ENCODE measurements at regions not wholly inside any gene's neighbourhood (a gene's known extent, or its start where the extent isn't known, plus 50 kb on each side); places are given as distances from the start of the nearest gene placed in this dataset.

DNA sequence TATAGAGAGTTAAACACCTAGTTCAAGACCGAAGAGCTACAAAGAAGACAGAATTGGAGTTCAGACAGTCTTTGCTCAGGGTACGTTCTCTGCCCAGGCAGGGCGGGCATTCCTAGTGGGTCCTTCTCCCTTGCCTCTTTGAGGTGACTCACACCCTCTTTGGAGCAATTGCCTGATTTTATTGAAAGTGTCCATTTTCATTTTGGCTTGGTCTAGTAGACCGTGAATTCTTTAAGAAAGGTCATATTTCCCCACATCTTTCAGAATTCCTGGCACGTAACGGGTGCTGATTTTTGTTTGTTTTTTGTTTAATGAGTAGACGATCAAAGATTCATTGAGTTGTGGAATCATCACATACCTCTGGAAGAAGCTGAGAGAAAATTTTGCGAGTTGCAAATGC lies 871.5 kb downstream of the RNF144A start:
- no peaks in the 10 kb centered on the region for H3K27me3 Mint-ChIP-seq (ENCODE audit: low read depth)
- H3K27ac Mint-ChIP-seq: no peak overlapping the region
- H3K9me3 Mint-ChIP-seq: peaks cover 7% of the 10 kb centered on the region
- H3K4me3 Mint-ChIP-seq: no peak overlapping the region
- H3K4me1 Mint-ChIP-seq (ENCODE audit: low read depth): peaks cover 3% of the 10 kb centered on the region
- peaks cover 8% of the 10 kb centered on the region for H3K36me3 Mint-ChIP-seq (ENCODE audit: low read depth)

DNA sequence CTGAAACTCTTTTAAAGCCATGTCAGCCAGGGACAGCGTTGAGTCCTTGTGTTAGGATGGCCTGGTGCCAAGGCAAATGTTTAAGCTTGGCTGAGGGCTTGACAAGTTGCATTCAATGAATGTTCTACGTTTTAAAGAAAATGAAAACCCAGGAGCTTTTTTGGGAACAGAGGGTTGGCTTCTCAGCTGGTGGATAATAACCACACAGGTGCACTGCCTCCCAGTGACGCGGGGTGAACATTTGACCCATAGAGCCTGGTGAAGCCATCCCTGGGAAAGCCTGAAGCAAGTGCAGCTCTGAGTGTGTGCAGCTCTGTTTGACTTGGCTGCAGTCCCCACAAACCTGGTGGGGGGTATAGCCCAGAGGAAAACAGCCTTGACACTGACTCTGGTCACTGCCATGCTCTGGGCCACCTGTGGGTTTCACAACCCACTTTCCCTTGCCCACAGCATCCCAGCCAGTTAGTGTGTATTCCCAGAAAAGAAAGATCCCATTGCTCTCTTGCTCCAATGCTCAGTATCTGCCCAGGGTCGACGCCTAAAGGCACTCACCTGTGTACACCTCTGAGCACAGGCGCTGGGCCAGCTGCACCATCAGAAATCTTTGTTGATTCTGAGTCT lies 874.9 kb downstream of the RNF144A start:
- H3K36me3 Mint-ChIP-seq (ENCODE audit: low read depth): peaks cover 8% of the 10 kb centered on the region
- H3K4me3 Mint-ChIP-seq: no peak overlapping the region
- H3K27me3 Mint-ChIP-seq (ENCODE audit: low read depth): no peaks in the 10 kb centered on the region
- no peak overlapping the region for H3K27ac Mint-ChIP-seq
- peaks cover 9% of the 10 kb centered on the region for H3K4me1 Mint-ChIP-seq (ENCODE audit: low read depth)
- H3K9me3 Mint-ChIP-seq: peaks cover 10% of the 10 kb centered on the region

DNA sequence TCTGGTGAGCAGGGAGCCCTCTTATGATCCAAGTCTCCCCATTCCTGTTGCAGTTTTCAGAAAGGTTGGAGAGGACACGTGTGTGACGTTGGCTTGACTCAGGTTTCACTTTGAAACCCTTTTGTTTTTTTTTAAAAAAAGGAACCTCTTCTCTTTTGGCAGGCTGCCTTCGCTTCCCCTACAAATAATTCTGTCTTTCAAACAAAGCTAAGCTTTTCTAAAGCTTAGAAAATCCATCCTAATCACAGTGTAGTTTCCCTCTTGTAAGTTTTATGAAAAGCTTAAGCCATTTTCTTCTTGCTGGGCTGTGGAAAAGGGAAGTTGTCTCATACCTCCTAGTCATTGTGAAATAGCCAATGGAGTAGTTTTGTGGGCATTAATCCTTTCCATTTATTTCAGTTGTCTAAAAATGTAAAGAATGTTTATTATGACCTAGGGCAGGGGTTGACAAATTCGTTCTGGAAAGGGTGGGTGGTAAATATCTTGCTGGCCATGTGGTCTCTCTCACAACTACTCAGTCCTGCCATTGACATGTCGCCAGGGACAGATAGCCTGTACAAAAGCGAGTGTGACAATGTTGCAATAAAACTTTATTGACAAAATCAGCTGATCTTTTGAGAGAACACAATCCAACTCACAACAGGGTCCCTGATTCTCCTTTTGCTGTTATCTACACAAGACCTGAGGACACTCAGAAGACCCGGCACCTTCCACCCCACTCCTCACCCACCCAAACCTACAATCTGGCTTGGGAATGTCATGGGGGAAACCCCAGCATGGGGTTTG lies 878.8 kb downstream of the RNF144A start:
- Mint-ChIP-seq H3K27ac (peak overlapping the region; percentile 61), H3K36me3 (ENCODE audit: low read depth) (peaks cover 16% of the 10 kb centered on the region), H3K4me1 (ENCODE audit: low read depth) (peaks cover 7% of the 10 kb centered on the region), H3K4me3 (peak overlapping the region; percentile 30), H3K27me3 (ENCODE audit: low read depth) (no peaks in the 10 kb centered on the region), H3K9me3 (peaks cover 24% of the 10 kb centered on the region)

DNA sequence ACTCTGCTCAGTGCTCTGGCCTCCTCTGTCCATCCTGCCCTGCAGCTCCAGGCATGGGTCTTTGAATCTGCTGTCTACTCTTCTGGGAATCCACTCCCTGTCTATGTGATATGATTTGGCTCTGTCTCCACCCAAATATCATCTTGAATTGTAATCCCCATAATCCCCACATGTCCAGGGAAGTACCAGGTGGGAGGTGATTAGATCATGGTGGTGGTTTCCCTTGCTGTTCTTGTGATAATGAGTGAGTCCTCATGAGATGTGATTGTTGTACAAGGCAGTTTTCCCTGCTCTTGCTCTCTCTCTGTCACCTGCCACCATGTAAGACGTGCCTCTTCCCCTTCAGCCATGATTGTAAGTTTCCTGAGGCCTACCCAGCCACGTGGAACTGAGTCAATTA lies 881.8 kb upstream of the ID2 start:
- Mint-ChIP-seq H3K4me1 (ENCODE audit: low read depth) (peaks cover 5% of the 10 kb centered on the region), H3K4me3 (no peak overlapping the region), H3K27ac (no peak overlapping the region), H3K36me3 (ENCODE audit: low read depth) (peaks cover 19% of the 10 kb centered on the region), H3K9me3 (peaks cover 37% of the 10 kb centered on the region), H3K27me3 (ENCODE audit: low read depth) (no peaks in the 10 kb centered on the region)

DNA sequence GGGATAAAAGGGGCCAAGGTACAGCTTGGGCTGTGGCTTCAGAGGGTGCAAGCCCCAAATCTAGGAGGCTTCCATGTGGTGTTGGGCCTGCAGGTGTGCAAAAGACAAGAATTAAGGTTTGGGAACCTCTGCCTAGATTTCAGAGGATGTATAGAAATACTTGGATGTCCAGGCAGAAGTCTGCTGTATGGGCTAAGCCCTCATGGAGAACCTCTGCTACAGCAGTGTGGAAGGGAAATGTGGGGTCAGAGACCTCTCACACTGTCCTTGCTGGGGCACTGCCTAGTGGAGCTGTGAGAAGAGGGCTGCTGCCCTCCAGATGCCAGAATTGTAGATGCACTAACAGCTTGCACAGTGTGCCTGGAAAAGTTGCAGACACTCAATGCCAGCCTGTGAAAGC lies 880.6 kb upstream of the ID2 start:
- no peak overlapping the region for H3K4me3 Mint-ChIP-seq
- no peaks in the 10 kb centered on the region for H3K27me3 Mint-ChIP-seq (ENCODE audit: low read depth)
- peaks cover 17% of the 10 kb centered on the region for H3K36me3 Mint-ChIP-seq (ENCODE audit: low read depth)
- H3K9me3 Mint-ChIP-seq: peaks cover 36% of the 10 kb centered on the region
- no peak overlapping the region for H3K27ac Mint-ChIP-seq
- no peaks in the 10 kb centered on the region for H3K4me1 Mint-ChIP-seq (ENCODE audit: low read depth)

DNA sequence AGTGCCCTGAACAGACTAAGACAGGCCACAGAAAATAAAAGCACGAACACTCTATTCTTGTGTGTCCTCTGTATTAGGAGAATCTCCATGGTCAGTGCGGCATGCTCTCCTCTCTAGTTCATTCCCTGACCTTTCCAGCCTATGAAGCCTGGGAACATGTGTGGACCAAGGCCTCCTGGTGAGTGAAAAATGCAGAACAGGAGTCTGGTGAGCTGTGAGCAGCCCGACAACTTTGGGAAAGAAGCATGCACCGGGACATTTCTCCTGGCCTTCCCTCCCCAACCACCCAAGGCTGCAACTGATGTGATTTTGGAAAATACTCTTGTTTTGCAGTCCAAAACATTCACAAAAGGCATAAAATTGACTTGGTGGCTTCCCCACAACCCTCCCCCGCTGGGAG lies 878.3 kb upstream of the ID2 start:
- H3K4me3 Mint-ChIP-seq: no peak overlapping the region
- H3K36me3 Mint-ChIP-seq (ENCODE audit: low read depth): peaks cover 14% of the 10 kb centered on the region
- H3K27me3 Mint-ChIP-seq (ENCODE audit: low read depth): no peaks in the 10 kb centered on the region
- peaks cover 36% of the 10 kb centered on the region for H3K9me3 Mint-ChIP-seq
- no peaks in the 10 kb centered on the region for H3K4me1 Mint-ChIP-seq (ENCODE audit: low read depth)
- H3K27ac Mint-ChIP-seq: no peak overlapping the region

DNA sequence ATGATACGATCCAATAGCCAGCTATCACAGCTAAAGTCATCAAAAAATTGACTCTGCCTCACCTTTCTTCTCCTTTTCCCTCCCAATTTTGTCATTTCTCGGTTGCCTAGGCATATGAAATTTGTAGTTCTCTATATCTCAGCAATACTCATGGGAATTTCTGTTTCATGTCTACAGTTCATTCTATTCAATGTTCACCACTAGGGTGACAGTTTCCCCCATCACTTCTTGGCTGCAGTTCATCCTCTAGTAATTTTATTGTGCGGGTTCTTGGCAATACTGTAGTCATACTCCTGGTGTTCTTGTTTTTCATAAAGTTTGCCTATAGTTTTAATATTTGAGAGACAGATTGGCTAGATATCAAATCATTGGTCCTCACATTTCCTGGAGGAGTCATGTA lies 872.2 kb upstream of the ID2 start:
- peaks cover under 1% of the 10 kb centered on the region for H3K36me3 Mint-ChIP-seq (ENCODE audit: low read depth)
- H3K9me3 Mint-ChIP-seq: peaks cover 7% of the 10 kb centered on the region
- peaks cover 3% of the 10 kb centered on the region for H3K4me1 Mint-ChIP-seq (ENCODE audit: low read depth)
- H3K27me3 Mint-ChIP-seq (ENCODE audit: low read depth): no peaks in the 10 kb centered on the region
- H3K27ac Mint-ChIP-seq: no peak overlapping the region
- no peak overlapping the region for H3K4me3 Mint-ChIP-seq

DNA sequence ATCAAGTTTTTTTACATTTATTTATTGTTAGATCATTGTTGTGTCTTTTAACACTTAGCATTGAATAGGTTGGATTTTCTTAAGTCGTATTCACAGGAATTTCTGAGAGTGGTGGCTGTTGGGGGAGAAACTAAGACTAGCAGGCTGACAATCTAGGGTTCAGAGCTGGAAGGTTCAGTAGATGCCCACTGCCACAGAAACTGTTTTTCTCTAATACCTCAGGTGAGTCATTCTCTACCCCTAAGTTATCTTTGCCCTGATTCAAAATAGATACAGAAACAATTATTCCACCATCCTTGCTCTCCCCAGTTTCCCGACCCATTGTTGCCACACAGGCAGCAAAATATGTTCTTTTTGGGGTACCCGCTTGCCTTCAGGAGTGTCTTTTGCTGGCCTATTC lies 870.8 kb upstream of the ID2 start:
- H3K27me3 Mint-ChIP-seq (ENCODE audit: low read depth): peaks cover 3% of the 10 kb centered on the region
- H3K36me3 Mint-ChIP-seq (ENCODE audit: low read depth): peaks cover 1% of the 10 kb centered on the region
- no peak overlapping the region for H3K4me3 Mint-ChIP-seq
- H3K27ac Mint-ChIP-seq: no peak overlapping the region
- peaks cover 9% of the 10 kb centered on the region for H3K9me3 Mint-ChIP-seq
- H3K4me1 Mint-ChIP-seq (ENCODE audit: low read depth): peaks cover 3% of the 10 kb centered on the region

DNA sequence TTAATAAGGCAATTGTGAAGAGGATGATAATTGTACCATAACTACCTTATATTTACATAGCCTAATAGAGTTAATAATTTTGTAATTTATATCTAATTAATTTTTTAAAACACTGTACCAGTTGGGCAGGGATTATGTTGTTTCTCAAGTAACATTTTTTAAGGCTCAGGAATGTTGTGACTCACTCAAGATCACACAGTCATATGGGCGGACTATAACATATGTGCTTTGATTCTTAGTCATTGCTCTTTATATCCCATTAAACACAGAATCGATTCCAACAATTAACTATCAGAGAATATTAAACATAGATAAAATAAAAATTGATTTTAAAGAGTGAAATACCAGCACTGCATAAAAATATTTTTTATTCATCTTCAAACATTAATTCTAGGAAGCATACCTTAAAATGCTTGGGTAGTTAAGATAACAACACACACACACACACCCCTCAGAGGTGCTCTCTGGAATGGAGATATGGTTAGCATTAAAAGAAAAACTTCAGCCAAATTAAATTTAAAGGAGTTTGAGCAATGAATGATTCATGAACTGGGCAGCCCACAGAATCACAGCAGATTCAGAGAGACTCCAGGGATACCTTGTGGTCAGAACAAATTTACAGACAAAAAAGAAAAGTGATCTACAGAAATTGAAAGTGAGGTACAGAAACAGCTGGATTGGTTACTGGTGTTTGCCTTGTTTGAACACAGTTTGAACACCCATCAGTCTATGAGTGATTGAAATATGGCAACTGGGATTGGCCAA lies 869.4 kb upstream of the ID2 start:
- peaks cover 1% of the 10 kb centered on the region for H3K36me3 Mint-ChIP-seq (ENCODE audit: low read depth)
- H3K4me1 Mint-ChIP-seq (ENCODE audit: low read depth): peaks cover 3% of the 10 kb centered on the region
- H3K27me3 Mint-ChIP-seq (ENCODE audit: low read depth): peaks cover 3% of the 10 kb centered on the region
- H3K27ac Mint-ChIP-seq: no peak overlapping the region
- no peak overlapping the region for H3K4me3 Mint-ChIP-seq
- peaks cover 11% of the 10 kb centered on the region for H3K9me3 Mint-ChIP-seq

DNA sequence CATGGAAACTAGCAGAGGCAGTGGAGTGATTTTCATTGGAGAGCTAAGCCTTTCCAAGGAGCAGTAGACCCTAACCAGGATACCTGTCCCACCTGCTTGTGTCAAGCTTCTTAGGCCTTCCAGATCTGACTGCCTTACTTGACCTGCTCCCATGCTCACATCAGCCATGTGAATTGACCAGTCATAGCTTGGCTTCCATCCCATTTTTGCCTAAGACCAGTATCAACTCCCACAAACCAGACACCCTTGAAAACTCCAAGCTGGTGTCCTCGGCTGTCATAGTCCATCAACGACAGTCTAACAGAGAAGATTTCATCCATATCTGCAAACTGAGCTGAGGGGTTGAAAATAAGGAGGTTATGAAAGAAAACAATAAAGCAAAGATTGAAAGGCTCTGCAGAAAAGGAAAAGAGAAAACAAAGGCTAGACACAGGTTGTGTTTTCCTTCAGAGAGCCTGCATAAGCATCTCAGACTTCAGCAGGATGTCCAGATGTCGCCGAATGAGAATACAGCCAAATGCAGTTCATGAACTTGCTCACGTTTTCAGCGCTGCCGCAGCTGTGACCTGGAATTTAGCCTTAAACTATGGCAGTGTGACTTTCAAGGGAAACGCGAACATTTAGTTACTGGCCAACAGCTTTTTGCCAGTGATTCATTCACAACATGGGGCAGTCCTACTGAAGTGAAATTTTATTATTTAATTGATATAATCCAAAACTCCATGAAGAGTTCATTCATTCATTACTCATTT lies 868.1 kb upstream of the ID2 start:
- Mint-ChIP-seq H3K36me3 (ENCODE audit: low read depth) (peaks cover 1% of the 10 kb centered on the region), H3K27ac (no peak overlapping the region), H3K4me3 (no peak overlapping the region), H3K9me3 (peaks cover 12% of the 10 kb centered on the region), H3K27me3 (ENCODE audit: low read depth) (peaks cover 3% of the 10 kb centered on the region), H3K4me1 (ENCODE audit: low read depth) (peaks cover 3% of the 10 kb centered on the region)

DNA sequence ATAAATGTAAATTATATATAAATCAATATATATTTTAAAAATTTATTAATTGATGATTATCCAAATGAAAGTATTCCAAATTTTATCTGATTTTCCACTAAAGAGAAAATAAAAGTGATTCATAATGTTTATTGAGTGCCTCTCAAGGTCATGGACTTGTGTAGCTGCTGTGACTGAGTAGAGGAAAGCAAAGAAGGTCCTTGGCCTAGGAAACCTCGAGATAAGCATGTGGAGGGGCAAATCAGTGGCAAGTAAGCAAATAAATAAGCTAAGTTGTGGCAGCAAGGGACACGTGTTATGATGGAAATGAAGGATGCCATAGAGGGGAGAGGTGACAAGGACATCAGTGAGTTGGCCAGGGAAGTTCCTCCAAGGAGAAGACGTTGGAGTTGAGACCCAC lies 866.1 kb upstream of the ID2 start:
- H3K27me3 Mint-ChIP-seq (ENCODE audit: low read depth): peaks cover 3% of the 10 kb centered on the region
- H3K9me3 Mint-ChIP-seq: peaks cover 17% of the 10 kb centered on the region
- no peak overlapping the region for H3K27ac Mint-ChIP-seq
- H3K36me3 Mint-ChIP-seq (ENCODE audit: low read depth): peaks cover 3% of the 10 kb centered on the region
- peaks cover 3% of the 10 kb centered on the region for H3K4me1 Mint-ChIP-seq (ENCODE audit: low read depth)
- no peak overlapping the region for H3K4me3 Mint-ChIP-seq

DNA sequence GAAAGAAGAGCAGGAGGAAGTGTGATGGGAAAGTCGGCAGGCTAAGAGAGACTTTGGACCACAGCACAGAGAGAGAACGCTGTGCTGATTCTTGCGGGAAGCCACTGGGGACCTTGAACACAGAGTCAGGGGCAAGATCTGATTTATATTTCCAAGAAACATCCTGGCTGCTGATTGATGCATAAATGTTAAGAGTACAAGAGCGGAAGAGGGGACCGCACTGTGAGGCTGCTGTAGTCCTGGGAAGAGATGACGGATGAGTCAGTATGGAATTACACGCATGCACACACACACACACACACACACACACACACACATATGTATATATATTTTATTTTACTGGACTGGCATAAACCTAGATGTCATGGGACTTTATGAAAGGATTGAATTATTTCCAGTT lies 865.6 kb upstream of the ID2 start:
- Mint-ChIP-seq H3K36me3 (ENCODE audit: low read depth) (peaks cover 3% of the 10 kb centered on the region), H3K27me3 (ENCODE audit: low read depth) (peaks cover 3% of the 10 kb centered on the region), H3K4me3 (no peak overlapping the region), H3K4me1 (ENCODE audit: low read depth) (peaks cover 3% of the 10 kb centered on the region), H3K27ac (no peak overlapping the region), H3K9me3 (peaks cover 17% of the 10 kb centered on the region)

DNA sequence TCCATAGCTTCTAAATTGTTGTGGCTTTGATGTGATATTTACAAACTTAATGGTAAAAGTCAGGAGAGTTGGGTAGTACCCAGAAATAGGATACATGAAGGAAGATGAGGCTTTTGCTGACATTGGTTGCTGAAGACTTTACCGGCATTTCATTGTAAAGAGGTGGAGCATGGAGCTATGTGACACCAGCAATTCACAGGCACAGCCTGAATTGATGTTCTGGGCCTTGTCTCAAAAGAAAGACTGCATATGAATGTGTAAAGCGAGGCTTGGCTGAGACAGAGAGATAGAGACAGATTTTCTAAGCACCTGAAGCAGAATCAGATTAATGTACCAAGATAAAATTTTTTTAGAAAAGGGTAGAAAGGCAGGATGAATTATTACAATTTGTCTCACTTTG lies 864.9 kb upstream of the ID2 start:
- H3K27me3 Mint-ChIP-seq (ENCODE audit: low read depth): peaks cover 3% of the 10 kb centered on the region
- H3K36me3 Mint-ChIP-seq (ENCODE audit: low read depth): peaks cover 3% of the 10 kb centered on the region
- H3K9me3 Mint-ChIP-seq: peaks cover 17% of the 10 kb centered on the region
- no peak overlapping the region for H3K4me3 Mint-ChIP-seq
- peaks cover 3% of the 10 kb centered on the region for H3K4me1 Mint-ChIP-seq (ENCODE audit: low read depth)
- no peak overlapping the region for H3K27ac Mint-ChIP-seq

DNA sequence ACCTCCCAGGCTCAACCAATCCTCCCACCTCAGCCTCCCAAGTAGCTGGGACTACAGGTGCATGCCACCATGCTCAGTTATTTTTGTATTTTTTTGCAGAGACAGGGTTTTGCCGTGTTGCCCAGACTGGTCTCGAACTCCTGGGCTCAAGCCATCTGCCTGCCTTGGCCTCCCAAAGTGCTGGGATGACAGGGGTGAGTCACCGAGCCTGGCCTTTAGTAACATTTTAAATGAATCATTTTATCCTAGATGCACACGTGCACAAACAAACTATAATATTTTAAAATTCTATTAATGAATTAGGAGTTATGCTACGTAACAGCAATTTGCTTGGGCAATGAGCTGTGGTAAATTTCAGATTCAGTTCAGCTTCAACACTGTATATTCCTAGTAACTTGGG lies 862.5 kb upstream of the ID2 start:
- Mint-ChIP-seq H3K9me3 (peaks cover 17% of the 10 kb centered on the region), H3K36me3 (ENCODE audit: low read depth) (peaks cover 3% of the 10 kb centered on the region), H3K4me3 (no peak overlapping the region), H3K4me1 (ENCODE audit: low read depth) (no peaks in the 10 kb centered on the region), H3K27ac (no peak overlapping the region), H3K27me3 (ENCODE audit: low read depth) (peaks cover 3% of the 10 kb centered on the region)
